GM19468 (cell line): ENCODE measurements at regions not wholly inside any gene's neighbourhood (a gene's known extent, or its start where the extent isn't known, plus 50 kb on each side); places are given as distances from the start of the nearest gene placed in this dataset.
"Not testable (repeated sequence)": the region's sequence is repeated elsewhere in the genome, so short reads cannot be mapped to it uniquely, and the experiment has no call there.

Experiments
- ATAC-seq: cut with Tn5 transposase; IDR thresholded peaks from one replicate; pipeline ENCODE4 v1.9.1; 2021; ENCODE audit warnings: mild to moderate bottlenecking, moderate library complexity, moderate number of reproducible peaks; ENCODE audit not compliant: unreplicated experiment; ENCODE audit errors: extremely low read depth

DNA sequence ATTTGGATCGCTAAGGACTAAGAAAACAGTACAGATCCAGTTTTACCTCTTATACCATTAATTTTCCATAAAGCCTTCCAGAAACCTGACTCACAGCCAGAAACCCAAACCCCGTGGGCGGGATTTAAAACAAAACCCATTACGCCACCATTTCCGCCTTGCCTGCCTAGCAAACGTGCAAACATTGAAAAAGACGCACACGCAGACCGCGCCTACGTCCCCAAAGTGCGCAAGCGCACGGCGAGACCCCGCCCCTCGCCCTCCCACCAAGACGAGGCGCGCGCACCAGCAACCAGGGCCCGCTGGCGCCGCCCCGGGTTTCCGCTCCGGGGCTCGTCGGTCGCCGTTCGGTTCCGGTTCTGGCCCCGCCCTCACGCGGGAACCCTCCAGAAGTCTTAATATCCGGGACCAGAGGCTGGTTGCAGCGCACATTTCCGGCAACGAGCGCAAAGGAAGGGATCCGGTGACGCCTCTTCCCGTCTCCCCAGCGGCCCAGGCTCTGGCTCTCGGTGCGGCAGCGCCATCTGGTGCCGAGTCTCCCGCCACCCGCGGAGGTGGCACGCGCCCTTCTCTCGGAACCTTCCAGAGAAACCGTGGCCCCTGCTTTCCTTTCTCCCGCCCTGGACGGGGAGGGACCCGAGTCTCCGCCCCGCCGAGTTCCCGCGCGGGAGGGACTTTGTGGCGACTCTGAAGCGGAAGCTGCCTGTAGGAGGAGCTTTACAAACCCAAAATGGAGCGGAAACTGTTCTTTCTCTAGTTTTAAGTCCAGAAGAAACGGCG is 256.9 kb upstream of the STARD13 start:
- ATAC-seq: peak; percentile 77

DNA sequence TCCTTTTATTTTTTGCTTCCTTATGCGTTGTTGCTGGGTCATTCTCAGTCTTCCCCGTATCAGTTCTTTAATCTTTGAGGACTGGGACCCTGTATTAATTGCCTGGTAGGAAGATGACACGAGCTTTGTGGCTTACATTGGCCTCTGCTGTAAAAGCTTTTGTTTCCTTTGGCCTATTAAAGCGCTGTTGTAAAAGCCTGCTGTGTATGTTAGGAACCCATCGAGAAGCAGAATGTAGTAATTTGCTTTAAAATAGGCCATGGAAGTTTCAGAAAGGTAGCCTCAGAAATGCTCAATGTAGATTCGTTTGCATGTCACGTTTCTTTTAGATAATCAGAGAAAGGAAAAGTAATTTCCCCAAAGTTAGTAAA is 257.5 kb upstream of the STARD13 start:
- ATAC-seq: no peak

- no peak for ATAC-seq
These were observed 258.2 kb upstream of the STARD13 start for GRCh38 chr13:33543631-33544265.

GRCh38 chr13:33544308-33544707 is 258.8 kb upstream of the STARD13 start:
- no peak for ATAC-seq

- no peak for ATAC-seq
These were observed 259.9 kb upstream of the STARD13 start for GRCh38 chr13:33545492-33545891.

GRCh38 chr13:33547035-33547434 is 261.5 kb upstream of the STARD13 start:
- no peak for ATAC-seq

- no peak for ATAC-seq
These were observed 262.5 kb upstream of the STARD13 start for GRCh38 chr13:33548069-33548468.

GRCh38 chr13:33550276-33550675 is 264.7 kb upstream of the STARD13 start:
- no peak for ATAC-seq

DNA sequence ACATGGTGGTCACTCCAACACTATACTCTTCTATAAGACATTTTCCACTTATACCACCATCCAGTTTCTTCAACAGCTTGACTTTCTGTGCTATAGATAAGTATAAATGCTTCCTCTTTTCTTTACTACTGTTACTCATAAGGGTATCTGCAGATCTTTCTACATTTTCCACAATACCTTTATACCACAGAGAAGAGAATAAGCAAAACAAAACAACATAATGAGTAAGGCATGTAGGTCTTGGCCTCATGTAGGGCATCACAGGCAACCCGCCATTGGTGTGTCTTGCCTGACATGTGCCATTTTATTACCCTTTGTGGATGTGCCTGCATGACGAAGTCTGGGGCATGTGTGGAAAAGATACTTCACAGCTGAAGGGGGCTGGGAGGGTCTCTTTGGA is 265.3 kb upstream of the STARD13 start:
- no peak for ATAC-seq

DNA sequence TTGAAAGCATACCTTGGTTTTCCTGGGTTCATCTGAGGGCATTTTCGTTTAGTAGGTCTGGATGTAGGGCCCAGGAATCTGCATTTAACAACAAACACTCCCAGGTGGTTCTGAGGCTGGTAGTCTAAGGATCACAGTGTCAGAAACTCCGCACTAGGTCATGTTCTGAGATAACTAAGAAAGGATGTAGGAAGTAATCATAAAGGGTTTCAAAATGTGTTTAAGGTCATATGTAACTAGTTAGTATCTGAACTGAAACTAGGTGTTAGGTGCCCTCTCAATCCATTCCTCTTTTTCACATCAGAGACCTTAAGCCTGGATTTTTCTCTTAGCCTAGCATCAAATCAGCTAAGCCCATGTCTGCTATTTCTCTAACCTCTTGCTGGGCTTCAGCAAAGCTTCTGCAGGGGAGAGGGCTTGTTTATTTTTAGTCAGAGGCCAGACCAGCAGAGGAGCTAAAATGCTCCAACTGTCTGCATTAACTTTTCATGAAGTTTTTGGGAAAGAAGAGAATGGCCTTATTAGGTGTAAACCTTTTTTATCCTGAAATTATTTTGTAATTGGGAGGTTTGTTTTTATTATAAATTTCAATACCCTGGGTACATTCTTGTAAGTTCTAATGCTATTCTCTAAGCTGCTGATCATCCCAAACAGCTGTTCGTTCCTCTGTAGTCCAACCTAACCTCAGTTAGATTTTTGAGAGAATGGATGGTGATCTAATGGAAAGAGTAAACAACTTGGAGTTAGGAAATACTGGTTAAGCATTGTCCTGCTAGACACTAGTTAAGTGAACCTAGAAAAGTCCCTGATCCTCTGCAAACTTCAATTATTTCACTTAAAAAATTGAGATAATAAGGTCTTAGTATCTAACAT is 262.8 kb upstream of the RFC3 start:
- ATAC-seq: peak; percentile 86

DNA sequence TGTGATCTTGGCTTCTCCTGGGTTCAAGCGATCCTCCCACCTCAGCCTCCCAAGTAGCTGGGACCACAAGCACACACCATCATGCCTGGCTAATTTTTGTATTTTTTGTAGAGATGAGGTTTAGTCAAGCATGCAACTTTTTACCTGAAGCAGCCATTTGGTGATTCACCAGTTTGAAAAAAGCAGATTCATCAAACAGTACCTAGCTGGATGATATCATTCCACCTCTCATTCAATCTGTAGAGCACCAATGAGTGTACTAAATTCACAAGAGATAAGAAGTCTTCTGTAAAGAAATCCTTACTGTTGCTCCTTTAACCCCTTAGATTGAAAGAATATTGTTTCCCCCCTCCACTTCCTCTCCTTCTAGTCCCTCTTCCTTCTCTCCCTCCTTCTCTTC is 261.1 kb upstream of the RFC3 start:
- no peak for ATAC-seq

- no peak for ATAC-seq
These were observed 257.2 kb upstream of the RFC3 start for GRCh38 chr13:33560726-33561125.

DNA sequence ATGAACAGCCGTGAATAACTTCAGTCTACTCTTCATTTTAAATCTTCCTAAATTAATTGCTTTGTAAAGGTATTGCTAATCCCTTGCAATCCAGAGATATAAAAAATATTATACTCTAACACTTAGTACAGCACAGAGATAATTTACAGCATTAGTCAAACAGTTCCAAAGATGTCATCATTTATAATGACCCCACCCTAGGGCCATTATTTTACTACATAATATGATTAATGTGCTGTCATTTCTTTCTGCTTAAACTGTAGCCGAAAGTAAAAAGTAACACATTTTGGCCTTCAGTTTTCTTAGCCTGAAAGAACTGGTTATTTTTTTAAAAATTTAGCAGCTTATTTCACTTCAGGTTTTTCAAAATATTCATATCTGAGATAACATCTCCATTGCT is 256.3 kb upstream of the RFC3 start:
- ATAC-seq: no peak

DNA sequence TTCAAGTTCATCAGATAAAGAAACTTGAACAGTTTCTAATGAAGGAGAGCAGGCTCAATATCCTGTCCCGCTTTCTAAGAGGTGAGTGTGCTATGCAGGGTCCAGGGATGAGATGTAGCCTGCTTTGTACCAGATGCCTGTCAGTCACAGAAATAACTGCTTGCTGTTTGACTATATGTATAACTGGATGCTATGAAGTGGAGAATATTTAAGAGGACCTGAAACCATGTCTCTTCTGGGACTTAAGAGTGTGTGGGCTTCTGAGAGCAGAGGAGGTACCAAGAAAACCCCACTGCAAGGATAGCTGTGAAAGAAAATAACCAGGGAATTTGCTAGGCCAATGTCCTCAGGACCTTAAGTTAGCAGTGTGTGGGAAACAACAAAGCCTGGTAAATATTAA is 246.3 kb upstream of the RFC3 start:
- ATAC-seq: no peak

- not testable (repeated sequence) for ATAC-seq
These were observed 245.6 kb upstream of the RFC3 start for GRCh38 chr13:33572322-33572721.

DNA sequence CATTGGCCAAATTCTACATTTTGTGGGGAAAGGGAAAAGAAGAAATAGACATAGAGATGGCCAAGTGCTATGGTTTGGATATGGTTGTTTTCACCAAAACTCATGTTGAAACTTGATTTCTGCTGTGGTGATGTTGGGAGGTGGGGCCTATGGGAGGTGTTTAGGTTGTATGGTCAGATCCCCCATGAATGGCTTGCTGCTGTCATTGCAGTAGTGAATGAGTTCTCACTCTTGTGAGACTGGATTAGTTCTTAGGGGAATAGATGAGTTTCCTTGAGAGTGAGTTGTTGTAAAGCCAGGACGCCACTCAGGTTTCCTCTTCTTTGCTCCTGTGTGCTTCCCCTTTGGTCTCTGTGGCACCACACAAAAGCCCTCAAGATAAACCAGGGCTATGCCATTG is 242.6 kb upstream of the RFC3 start:
- ATAC-seq: no peak

- no peak for ATAC-seq
These were observed 240.9 kb upstream of the RFC3 start for GRCh38 chr13:33577007-33577406.

DNA sequence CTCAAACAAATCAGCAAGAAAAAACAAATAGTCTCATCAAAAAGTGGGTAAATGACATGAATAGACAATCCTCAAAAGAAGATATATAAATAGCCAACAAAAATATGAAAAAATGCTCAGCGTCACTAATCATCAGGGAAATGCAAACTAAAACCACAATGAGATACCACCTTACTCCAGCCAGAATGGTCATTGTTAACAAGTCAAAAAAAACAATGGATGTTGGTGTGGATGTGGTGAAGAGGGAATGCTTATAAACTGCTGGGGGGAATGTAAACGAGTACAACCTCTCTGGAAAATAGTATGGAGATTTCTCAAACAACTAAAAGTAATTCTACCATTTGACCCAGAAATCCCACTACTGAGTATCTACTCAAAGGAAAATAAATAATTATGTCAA is 239.2 kb upstream of the RFC3 start:
- ATAC-seq: no peak

DNA sequence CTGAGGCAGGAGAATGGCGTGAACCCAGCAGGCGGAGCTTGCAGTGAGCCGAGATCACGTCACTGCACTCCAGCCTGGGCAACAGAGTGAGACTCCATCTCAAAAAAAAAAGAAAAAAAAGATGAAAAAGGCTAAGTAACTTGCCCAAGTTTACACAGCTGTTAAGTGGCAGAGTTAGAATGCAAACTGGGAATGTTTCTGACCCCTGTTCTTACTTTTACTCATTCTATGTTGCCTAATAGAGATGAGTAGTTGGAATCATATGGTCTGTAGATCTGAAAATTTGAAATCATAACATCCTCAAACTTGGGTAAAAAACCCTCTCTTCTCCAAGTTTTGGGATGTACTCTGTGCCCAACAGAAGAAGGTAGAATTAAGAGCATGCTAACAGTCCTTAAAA is 235.8 kb upstream of the RFC3 start:
- no peak for ATAC-seq

- ATAC-seq: no peak
These were observed 234.6 kb upstream of the RFC3 start for GRCh38 chr13:33583398-33583797.

DNA sequence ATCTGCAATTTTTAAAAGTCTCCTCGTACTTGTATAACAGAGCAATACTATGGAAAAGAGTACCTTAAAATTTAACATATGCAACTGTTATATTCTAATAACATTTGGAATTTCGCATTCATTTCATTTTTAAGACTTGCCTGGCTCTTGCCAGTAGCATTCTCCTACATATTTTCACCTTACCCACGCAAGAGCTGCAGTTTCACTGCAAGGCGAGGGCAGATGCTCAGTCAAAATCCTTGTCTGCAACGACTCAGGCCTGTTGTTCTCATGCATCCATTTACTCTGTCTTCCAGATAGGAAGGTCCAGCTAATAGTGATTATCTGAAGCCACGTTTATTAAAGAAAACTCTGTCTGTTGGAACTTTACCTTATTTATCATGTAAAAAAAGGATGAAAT is 227.0 kb upstream of the RFC3 start:
- no peak for ATAC-seq
